HG02623 (cell line): ENCODE measurements at regions not wholly inside any gene's neighbourhood (a gene's known extent, or its start where the extent isn't known, plus 50 kb on each side); places are given as distances from the start of the nearest gene placed in this dataset.

Experiments
- ATAC-seq: cut with Tn5 transposase; IDR thresholded peaks from one replicate; pipeline ENCODE4 v1.9.1; 2021; ENCODE audit warnings: moderate library complexity; ENCODE audit not compliant: unreplicated experiment

DNA sequence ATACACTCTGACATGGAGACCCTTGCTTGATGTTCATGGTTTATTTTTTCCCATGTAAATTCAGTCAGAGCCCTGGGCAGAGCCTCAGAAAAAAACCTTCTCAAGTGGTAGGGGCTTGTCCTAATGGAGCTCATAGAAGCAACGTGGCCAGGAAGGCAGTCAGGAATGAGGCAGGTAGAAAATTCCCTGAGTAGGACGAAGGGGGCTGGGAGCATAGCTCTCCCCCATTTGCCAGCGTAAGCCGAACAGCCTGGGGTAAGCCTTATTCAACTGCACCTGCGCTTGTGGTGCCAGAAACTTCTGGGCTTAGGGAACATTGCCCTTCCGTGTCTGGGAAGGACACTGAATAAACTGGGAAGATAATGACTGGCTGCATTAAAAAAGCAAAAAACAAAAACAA, 238.5 kb upstream of the ROPN1 start:
- ATAC-seq, result no peak

DNA sequence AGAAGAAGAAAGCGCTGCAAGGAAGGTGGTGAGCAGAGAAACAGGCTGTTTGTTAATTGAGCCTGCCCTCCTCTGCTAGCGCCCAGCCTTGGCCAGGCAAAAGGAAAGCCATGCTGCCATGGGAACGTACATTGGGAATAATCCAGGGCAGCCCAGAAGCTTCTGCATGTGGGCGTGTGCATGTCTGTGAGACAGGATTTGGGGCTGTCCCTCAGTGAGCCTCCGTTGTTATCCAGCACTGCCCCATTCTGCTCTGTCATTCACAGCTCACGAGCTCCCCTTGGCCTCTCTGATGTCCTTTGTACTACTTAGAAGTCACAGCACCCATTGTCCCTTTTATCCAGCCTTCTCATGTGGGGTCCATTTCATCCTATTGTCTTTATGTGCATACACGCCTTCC, 239.1 kb upstream of the ROPN1 start:
- ATAC-seq, result no peak

DNA sequence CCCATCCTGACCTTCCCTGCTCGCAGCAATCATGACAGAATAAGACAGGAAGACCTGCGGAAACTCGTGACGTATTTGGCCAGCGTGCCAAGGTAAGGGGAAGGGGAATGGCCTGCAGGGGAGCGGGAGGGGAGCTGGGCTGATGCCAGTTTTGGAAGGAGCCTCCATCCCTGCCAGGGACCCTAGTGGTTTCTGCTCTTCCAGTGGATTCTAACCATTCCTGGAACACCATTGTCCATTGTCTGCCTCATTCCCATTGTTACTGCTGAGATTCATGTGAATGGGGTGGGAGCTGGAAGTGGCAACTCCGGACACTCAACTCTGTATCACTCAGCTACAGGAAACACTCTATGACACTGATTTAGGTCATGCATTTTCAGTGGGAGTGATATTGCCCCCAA, 242.9 kb upstream of the ROPN1 start:
- no peak for ATAC-seq

DNA sequence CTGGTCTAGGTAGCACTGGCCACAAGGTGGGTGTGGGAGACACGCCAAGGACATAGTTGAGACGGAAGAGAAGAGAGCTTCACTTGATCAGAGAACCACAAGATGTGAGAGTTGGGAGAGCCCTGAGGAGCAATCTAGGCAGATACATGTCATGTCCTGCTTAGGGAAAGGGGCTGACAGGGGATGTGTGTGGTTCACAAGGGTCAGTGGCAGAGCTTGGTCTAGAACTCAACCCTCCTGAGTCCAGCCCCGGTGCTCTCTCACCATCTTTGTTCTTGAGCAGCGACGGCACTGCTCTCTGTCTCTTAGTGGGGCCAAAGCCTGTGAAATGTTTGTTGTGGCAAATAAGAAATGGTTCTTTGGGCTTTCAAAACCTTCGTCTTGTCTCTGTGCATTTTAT, 243.5 kb upstream of the ROPN1 start:
- ATAC-seq, result no peak

DNA sequence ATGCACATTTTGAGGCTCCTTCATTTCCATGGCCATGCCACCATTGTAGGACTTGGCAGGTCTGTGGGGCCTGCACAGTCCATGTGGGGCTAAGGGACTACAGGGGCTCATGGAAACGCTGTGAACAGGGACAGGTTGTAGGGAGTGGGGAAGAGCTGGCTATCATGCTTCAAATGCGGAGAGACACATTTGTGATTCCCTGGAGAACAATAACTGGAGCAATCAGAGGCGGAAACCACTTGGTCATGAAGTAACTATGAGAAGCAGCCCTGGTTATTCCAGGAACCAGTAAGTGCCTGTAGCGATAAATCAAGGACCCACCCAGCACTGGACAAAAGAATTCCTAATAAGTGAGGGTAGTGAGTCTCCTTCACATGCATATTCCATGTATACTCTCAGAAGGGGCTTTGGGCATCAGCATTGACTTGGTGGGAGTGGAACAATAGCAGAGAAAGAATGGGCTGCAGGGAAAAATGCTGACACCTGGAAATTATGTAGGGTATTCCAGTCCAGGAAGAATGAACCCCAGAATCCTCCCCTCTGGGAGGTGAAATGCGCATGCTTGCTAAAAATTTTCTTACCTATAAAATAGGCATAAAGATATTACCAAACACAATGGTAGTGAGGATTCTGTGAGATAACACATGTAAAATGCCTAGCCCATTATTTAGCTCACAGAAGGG, 251.4 kb upstream of the ROPN1 start:
- ATAC-seq, result no peak

DNA sequence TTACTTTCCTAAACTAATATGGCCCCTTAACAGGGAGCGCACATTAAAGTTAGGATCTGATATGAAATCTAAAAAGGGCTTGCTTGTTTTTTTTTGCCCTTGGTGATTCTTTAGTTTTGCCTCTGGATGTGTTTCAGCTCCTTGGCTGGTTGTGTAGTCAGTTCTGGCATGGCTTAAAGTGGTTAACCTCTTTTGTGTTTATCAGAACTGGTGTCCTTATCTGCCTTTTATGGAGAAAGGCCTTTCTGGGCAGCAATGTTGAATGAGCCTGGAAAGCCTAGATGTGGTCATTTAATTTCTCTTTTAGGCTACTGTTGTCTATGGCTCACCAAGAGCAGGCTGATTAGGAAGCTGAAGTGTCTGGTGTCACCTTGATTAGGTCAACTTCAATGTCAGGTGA, 254.5 kb upstream of the ROPN1 start:
- no peak for ATAC-seq

DNA sequence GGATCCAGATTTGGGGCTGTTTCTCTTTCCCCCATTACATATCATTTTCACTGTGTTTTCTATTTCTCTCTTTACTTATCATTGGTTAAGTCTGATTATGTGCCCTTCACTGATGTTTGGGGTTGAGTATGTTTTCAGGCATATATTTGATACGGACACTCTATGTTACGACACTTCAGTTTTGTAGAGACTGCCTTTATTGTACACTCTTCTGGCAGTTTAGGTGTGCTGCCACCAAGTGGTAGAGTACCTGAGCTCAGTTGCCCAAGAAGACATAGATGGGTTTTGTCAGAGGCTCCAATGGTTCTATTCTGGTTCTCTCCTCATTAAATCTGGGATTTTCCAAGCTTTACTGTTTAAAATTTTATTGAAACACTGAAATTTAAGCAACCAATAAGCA, 255.0 kb upstream of the ROPN1 start:
- no peak for ATAC-seq

DNA sequence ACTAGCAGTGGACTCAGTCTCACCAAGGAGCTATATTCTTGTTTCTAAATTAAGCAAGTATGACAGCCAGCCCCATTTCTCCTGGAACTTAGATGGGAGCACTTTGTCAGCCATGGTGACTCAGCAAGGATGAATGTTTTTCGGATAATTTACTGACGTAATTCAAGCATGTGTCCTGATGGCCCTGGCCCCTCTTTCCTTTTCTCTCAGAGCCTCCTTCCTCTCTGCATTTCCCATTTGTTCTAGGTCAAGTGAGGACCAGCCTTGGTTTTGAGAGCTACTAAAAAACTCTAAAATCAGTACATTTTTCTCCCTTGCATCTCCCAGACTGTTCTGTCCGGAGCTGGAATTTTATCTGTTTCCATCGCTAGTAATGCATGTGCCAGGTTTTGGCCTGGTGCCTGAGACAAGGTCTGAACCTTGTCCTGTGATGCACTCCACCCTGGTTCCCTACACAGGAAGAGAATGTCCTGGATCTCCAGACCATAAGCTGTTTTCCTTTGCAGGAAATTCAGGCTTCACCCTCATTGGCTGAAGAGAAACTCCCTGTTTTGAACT, 256.6 kb upstream of the ROPN1 start:
- ATAC-seq, result no peak

DNA sequence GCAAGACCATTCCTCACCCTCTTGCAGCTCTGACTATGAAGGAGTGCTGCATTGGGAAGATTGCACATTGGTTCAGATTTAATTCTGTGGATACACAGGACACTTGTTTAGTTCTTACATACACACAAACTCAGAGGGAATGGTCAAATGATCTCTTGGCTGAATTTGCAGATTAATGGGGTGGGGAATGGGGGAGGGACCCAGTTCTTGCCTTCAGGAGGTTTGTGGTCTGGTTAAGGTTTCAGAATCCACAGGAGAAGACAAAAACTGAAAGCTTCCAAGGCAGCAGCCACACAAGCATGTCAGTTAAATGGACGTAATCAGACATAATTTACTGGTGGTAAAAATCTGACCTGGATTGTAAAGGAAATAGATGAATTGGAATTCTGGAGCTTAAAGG, 257.1 kb upstream of the ROPN1 start:
- no peak for ATAC-seq

DNA sequence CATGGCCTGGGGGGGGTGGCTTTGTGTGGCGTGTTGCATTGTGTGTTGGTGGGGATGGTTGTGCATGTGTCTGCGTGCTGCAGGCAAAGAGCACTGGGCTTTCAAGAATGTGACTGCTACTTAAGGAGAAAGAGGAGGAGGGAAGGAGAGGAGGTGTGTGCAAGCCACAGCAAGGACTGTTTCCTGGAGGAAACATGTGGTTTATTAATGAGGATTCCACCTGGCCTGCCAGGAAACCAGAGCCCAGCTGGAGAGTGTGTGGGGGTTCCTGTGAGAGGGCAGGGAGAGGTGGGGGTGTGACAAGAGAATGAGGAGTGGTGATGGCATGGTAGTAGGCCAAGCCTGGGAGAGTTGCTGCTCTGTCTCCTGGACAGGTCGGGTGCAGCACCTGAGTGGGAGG, 258.1 kb upstream of the ROPN1 start:
- ATAC-seq, result no peak

DNA sequence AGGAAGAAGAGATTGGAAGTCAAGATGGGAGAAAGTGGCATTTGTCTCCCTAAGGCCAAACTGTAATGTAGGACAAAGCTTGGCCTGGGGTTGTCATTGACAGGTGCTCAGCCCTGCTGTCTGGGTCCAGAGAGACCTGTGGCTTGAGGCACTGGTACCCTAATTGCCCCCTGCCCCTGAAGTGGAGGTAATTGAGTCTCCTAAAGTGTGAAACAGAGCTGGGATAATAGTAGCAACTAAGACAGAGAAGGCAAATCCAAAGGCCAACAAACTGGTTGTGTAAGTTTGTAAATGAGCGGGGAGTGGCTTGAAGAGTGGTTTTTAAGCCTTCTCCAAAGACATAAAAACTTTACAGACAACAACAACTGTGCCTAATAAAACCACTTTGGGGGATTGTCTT, 264.2 kb upstream of the ROPN1 start:
- ATAC-seq, result no peak

DNA sequence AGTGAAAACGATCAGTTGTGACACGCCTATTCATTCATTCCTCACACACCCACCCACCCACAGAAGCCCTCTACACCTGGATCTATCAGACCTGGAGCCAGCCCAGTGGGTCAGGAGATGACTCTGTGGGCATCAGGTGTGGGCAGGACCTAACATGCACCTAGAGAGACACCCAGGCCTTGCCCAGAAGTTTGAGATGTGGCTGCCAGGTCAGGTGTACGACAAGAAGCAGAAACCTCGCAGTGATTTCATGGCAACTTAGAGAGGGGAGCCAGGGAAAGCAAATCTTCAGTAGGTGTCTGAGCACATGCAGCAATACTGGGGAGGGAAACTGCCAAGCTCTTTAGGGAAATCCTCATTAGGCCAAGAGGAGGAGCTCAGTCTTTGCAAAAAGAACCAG, 264.7 kb upstream of the ROPN1 start:
- no peak for ATAC-seq

DNA sequence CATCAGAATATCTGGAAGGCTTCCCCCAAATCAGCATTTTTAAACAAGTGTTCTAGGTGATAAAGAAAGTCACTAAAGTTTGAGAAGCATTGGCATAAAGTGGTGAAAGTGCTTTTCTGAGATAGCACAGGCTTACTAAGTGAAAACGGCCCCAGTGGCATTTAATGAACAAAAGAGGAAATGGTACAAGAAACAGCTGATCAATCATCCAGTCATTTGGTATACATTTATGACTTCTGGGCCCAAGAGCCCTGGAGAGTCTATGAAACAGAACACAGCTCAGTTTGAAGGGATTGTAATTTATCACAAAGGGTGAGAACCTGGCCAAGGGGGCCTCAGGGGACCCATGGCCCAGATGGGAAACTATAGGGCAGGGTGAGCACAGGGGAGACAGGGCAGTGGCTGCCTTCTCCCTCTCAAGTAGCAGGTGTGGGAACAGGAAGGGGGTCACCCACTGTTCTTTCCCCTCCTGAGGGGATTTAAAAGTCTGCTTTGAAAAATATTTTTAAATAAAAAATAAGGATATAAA, 265.5 kb upstream of the ROPN1 start:
- no peak for ATAC-seq

DNA sequence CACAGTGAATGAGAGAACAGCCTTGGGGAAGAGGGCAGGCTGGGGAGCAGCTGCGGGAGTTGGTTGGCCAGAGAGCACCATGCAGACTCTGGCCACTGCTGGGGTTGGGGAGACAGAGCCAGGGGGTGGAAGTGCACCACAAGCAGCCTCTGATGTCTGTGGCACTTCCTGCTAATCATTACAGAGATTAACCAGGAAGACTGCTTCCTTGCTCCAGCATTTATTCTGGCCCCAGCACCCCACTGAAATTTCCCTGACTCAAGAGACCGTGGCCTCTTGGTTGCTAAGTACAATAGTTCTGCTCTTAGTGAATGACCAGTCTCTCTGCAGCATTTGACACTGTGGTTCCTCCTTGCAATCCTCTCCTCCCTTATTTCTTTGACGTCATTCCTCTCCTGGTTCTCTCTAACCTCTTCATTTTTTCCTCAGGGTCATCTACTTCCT, 266.2 kb upstream of the ROPN1 start:
- no peak for ATAC-seq

DNA sequence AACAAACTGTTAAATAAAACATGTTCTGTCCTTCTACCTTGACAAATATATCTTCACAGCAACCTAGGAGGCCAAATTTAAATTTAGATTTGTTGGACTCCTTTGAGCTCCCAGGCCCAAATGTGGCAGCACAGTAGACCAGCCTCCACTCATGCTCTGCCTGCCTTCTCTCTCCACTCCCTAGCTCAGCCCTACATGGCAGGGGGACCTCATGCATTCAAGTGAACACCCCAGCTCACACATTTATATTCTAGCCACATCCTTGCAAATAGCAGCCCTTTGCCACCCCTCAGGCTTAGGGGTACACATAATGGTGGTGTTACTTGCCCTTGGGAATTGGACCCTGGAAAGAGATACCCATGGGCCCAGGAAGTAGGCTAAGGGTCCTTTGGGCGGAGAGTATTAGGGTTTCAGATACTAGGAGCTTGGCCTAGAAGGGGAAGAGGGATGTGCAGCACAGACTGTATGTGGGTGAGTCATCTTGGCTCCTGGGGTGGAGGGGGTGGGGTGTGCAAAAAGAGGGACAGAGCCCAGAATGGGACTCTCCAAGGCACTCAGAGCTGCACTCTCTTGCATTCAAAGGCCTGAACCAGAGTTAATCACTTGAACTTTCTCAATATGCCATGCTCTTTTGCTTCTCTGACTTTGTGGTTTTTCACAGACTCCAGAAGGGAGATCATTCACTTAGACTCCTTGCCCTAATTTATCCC, 268.4 kb upstream of the ROPN1 start:
- no peak for ATAC-seq

DNA sequence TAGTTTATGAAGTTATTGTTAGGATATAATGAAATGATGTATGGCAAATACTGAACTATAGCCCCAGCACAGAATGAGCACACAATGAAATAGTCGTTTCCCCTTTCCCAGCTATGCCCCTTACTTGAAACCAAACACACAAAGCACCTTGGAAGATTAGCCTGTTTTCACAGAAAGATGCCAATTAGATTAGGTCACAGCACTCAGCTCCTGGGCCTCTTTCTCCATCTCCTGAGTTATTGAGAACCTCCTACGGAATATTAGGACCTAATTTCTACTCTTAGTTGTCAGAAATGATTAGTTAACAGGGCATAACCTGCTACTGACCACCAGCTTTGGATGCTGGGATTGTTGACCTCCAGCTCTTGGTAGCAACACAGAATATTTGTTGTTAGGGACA, 269.4 kb upstream of the ROPN1 start:
- ATAC-seq, result no peak

DNA sequence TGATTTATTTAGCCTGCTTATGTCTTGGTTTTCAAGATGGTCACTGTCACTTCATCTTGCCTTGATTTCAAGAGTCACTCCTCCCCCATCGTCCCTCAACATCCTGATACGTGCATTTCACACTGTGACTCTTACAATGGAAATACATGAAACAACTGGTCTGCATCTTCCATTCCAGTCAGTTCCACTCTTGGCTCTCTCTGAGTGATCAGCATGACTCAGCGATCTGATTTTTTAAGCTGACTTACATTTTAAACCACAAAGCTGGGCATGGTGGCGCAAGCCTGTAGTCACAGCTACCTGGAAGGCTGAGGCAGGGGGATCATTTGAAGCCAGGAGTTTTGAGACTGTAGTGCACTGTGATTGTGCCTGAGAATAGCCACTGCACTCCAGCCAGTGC, 271.2 kb upstream of the ROPN1 start:
- no peak for ATAC-seq

DNA sequence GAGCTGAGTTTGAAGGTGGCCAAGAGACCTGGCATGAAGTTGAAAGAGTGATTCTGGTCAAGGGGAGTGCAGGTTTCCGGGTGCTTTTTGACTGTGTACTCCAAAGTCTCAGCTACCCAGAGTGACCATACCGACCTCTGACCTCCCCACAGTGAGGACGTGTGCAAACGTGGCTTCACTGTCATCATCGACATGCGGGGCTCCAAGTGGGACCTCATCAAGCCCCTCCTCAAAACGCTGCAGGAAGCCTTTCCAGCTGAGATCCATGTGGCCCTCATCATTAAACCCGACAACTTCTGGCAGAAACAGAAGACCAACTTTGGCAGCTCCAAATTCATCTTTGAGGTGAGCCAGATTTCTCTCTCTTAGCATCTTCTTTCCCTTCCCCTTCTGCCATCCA, 272.4 kb upstream of the ROPN1 start:
- ATAC-seq, result no peak

DNA sequence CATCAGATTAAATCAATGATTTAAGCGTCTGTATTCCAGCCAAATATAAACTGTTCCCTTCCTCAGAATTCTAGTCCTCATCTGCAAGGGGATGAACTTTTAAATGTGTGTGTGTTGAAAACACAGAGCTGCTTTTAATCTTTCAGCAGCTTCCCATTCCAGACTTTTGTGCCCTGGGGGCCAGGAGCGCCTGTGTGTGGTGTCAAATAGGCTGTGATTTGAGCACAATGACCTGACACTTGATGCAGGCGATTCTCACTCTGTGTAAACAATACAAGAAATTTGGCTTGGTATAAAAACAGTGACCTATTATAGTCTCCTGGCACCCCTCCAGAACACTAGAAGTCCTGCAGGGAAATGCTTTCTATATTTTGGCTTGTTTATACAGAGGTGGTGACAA, 274.6 kb upstream of the ROPN1 start:
- ATAC-seq, result no peak

DNA sequence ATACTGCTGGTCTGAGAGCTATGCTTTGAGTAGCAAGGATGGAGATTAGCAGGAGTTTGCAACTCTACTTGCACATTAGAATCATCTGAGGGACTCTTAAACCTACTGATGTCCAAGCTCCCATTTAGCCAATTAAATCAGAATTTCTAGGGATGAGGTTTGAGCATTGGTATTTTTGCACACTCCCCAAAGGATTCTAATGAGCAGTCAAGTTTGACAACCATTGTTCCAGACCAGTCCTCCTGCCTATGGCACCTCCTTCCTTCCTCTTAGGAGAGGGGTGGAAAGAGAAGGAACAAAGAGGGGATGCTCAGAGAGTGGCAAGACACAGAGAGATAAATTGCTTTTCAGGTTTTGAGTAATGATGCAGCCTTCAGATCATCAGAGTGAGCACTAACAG, 275.5 kb upstream of the ROPN1 start:
- ATAC-seq, result no peak

DNA sequence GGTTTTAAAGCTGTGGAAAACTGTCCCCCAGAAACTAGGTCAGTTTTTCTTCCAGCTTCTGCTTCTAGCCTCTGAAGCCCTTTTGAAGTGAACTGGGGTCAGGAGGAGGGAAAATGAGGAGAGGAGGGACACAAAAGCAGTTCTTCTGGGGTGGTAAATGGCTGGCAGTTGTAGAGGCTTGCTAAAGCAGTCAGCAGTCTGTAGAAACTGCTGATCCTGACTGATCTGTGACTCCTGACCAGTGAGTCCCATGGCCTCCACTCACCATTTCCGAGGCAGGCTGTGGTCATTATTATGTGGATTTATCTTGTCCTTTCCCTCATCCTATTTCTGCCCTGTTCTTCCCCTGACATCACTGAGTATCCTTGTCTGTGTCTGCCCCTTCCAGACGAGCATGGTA, 276.4 kb upstream of the ROPN1 start:
- ATAC-seq, result no peak

DNA sequence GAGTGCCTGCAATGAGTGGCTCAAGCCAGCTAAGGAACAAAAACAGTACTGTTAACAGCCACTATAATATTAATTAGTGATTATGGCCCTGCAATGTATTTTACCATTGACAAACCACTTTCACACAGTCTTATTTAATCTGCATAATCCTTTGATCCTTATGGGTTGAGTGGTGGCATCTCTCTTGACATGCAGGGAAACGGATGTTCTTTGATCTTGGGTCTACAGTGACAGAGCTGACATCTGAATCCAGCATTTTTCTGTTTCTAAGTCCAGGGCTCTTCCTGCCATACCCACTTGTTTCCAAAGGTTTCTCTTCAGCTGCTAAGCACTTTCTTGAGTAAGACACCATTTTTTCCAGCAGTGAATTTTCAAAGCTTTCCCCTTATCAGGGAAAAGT, 277.7 kb upstream of the ROPN1 start:
- ATAC-seq, result no peak
